A673 (cell line): ENCODE measurements at regions not wholly inside any gene's neighbourhood (a gene's known extent, or its start where the extent isn't known, plus 50 kb on each side); places are given as distances from the start of the nearest gene placed in this dataset.

Source experiments
- EZH2 ChIP-seq: fragments of 200-600 bp; sonication (generic); IDR thresholded peaks from 2 replicates; pipeline ENCODE4 v1.6.1; 2017; ENCODE audit warnings: borderline replicate concordance, low read depth, mild to moderate bottlenecking, mixed read lengths, antibody characterized with exemption, low read length; ENCODE audit not compliant: poor library complexity, severe bottlenecking
- TF ChIP-seq, protein P1 (sequence below): fragments of 300-800, 200-600 bp; sonication (generic); conservative IDR thresholded peaks from 2 replicates; pipeline ENCODE4 v1.5.1; 2017; ENCODE audit warnings: low read depth, mild to moderate bottlenecking, antibody characterized with exemption, low read length, moderate library complexity, mixed read lengths

DNA sequence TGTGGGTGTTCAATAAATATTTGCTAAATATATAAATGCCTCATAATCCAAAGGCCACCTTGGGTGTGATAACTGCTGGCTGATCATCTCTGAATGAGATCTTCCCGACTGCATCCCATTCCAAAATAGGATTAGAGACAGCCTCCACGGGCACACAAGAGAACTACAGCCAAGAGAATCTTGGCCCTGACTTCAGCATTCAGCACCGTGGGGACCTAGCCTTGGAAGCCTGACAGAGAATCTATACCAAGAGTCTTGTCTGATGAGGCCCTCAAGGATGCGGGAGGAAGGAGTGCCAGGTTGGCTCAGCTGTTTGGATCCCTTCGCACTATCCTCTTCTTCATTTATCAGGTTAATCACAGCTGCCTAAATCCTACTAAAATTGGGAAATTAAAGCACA, 85.8 kb downstream of the RBM43 start:
- no peak for TF ChIP-seq EZH2
- TF ChIP-seq, protein P1, sequence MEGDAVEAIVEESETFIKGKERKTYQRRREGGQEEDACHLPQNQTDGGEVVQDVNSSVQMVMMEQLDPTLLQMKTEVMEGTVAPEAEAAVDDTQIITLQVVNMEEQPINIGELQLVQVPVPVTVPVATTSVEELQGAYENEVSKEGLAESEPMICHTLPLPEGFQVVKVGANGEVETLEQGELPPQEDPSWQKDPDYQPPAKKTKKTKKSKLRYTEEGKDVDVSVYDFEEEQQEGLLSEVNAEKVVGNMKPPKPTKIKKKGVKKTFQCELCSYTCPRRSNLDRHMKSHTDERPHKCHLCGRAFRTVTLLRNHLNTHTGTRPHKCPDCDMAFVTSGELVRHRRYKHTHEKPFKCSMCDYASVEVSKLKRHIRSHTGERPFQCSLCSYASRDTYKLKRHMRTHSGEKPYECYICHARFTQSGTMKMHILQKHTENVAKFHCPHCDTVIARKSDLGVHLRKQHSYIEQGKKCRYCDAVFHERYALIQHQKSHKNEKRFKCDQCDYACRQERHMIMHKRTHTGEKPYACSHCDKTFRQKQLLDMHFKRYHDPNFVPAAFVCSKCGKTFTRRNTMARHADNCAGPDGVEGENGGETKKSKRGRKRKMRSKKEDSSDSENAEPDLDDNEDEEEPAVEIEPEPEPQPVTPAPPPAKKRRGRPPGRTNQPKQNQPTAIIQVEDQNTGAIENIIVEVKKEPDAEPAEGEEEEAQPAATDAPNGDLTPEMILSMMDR = no peak
